Ishikawa (cell line): ENCODE measurements at regions not wholly inside any gene's neighbourhood (a gene's known extent, or its start where the extent isn't known, plus 50 kb on each side); places are given as distances from the start of the nearest gene placed in this dataset.

Experiments used
- CEBPB ChIP-seq: IDR thresholded peaks from 2 replicates; pipeline ENCODE4 v1.6.1; 2012
- CREB1 ChIP-seq: IDR thresholded peaks from 2 replicates; pipeline ENCODE4 v1.6.1; 2012; ENCODE audit warnings: low read depth
- EGR1 ChIP-seq: IDR thresholded peaks from 2 replicates; pipeline ENCODE4 v1.6.1; 2012
- EP300 ChIP-seq: IDR thresholded peaks from 2 replicates; pipeline ENCODE4 v1.6.1; 2012; ENCODE audit warnings: borderline replicate concordance
- FOXM1 ChIP-seq: IDR thresholded peaks from 2 replicates; pipeline ENCODE4 v1.6.1; 2012; ENCODE audit warnings: low read depth, borderline replicate concordance
- NFIC ChIP-seq: IDR thresholded peaks from 2 replicates; pipeline ENCODE4 v1.6.1; 2012
- RAD21 ChIP-seq: IDR thresholded peaks from 2 replicates; pipeline ENCODE4 v1.6.1; 2012; ENCODE audit warnings: low read depth
- TAF1 ChIP-seq: IDR thresholded peaks from 2 replicates; pipeline ENCODE4 v1.6.1; 2012; ENCODE audit warnings: low read depth, mild to moderate bottlenecking
- TCF12 ChIP-seq: IDR thresholded peaks from 2 replicates; pipeline ENCODE4 v1.6.1; 2012; ENCODE audit warnings: low read depth
- TEAD4 ChIP-seq: IDR thresholded peaks from 2 replicates; pipeline ENCODE4 v1.6.1; 2012
- YY1 ChIP-seq: IDR thresholded peaks from 2 replicates; pipeline ENCODE4 v1.6.1; 2012; ENCODE audit warnings: low read depth
- ZBTB7A ChIP-seq: IDR thresholded peaks from 2 replicates; pipeline ENCODE4 v1.6.1; 2012; ENCODE audit warnings: low read depth
- TF ChIP-seq, protein P1 (sequence below): IDR thresholded peaks from 2 replicates; pipeline ENCODE4 v1.6.1; 2012
- TF ChIP-seq, protein P2 (sequence below): IDR thresholded peaks from 2 replicates; pipeline ENCODE4 v1.6.1; 2012
- TF ChIP-seq, protein P3 (sequence below): IDR thresholded peaks from 2 replicates; pipeline ENCODE4 v1.6.1; 2012; ENCODE audit warnings: low read depth, mild to moderate bottlenecking

DNA sequence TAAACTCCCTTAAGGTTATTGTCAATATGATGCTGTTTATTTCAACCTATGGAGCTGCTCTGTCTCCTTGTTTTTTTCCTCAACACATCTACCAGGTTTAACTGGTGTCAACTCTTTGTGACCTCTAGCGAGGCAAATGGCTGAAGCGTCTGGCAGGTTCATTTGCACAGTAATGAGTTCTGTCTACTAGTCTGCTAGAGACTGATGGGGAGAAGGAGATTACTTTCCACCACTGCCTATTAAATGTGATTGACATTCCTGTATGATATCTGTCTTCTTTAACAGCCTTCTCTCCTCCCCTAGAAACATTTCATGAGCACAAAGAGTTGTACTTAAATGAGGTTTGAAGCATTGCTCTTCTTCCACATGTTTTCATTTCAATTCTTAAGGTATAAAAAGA, 253.7 kb downstream of the SLC6A15 start:
- TF ChIP-seq TCF12 = no peak
- no peak for TF ChIP-seq NFIC
- TF ChIP-seq, protein P1, sequence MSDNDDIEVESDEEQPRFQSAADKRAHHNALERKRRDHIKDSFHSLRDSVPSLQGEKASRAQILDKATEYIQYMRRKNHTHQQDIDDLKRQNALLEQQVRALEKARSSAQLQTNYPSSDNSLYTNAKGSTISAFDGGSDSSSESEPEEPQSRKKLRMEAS = no peak
- no peak for TF ChIP-seq TAF1
- TF ChIP-seq YY1 = no peak
- no peak for TF ChIP-seq ZBTB7A
- TF ChIP-seq, protein P2, sequence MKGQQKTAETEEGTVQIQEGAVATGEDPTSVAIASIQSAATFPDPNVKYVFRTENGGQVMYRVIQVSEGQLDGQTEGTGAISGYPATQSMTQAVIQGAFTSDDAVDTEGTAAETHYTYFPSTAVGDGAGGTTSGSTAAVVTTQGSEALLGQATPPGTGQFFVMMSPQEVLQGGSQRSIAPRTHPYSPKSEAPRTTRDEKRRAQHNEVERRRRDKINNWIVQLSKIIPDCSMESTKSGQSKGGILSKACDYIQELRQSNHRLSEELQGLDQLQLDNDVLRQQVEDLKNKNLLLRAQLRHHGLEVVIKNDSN = no peak
- no peak for TF ChIP-seq EGR1
- no peak for TF ChIP-seq RAD21

DNA sequence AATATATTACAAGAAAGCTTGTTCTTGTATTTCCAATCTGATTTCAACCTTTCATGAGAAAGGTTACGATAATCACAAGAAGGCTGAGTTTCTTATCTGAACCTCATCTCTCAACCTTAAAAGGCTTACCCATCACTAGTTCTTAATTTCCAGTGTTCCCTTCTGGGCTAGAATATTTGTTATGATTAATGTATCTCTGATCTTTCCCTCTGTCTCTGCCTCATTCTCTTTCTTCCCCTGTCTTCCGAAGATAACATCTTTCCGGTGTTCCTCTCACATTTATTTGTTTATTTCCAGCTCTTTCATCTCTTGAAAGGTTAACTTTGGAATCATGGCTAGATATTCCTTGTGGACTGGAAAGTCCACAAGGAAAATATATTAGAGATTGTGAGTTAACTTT, 255.9 kb downstream of the SLC6A15 start:
- no peak for TF ChIP-seq TEAD4
- no peak for TF ChIP-seq ZBTB7A
- TF ChIP-seq TCF12 = no peak
- TF ChIP-seq, protein P3, sequence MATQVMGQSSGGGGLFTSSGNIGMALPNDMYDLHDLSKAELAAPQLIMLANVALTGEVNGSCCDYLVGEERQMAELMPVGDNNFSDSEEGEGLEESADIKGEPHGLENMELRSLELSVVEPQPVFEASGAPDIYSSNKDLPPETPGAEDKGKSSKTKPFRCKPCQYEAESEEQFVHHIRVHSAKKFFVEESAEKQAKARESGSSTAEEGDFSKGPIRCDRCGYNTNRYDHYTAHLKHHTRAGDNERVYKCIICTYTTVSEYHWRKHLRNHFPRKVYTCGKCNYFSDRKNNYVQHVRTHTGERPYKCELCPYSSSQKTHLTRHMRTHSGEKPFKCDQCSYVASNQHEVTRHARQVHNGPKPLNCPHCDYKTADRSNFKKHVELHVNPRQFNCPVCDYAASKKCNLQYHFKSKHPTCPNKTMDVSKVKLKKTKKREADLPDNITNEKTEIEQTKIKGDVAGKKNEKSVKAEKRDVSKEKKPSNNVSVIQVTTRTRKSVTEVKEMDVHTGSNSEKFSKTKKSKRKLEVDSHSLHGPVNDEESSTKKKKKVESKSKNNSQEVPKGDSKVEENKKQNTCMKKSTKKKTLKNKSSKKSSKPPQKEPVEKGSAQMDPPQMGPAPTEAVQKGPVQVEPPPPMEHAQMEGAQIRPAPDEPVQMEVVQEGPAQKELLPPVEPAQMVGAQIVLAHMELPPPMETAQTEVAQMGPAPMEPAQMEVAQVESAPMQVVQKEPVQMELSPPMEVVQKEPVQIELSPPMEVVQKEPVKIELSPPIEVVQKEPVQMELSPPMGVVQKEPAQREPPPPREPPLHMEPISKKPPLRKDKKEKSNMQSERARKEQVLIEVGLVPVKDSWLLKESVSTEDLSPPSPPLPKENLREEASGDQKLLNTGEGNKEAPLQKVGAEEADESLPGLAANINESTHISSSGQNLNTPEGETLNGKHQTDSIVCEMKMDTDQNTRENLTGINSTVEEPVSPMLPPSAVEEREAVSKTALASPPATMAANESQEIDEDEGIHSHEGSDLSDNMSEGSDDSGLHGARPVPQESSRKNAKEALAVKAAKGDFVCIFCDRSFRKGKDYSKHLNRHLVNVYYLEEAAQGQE = no peak
- no peak for TF ChIP-seq CREB1
- no peak for TF ChIP-seq EP300
- no peak for TF ChIP-seq FOXM1
- TF ChIP-seq TAF1 = no peak
- no peak for TF ChIP-seq NFIC
- no peak for TF ChIP-seq CEBPB
- no peak for TF ChIP-seq RAD21
- TF ChIP-seq, protein P1 = no peak
- TF ChIP-seq, protein P2 = no peak
- no peak for TF ChIP-seq YY1
- no peak for TF ChIP-seq EGR1

DNA sequence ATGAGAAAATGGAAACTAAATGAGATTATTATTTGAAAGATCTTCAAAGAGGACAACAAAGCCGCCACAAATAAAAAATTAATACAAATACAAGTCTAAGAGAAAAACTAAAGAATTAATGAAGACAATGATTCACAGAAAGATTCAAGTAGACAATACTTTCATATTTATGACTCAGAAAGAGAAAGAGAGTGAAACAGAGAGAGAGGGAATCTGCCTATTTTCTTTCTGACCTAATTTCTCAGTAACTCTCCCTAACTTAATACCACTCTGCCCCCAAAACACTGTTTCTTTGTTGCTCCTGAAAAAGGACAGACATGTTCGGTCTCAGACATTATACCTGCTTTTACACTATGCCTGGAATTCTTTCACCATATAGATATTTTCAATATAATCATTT, 259.1 kb downstream of the SLC6A15 start:
- TF ChIP-seq EP300 (no peak), RAD21 (no peak), YY1 (no peak), CEBPB (no peak), TAF1 (no peak), TEAD4 (no peak), FOXM1 (no peak), TCF12 (no peak)
- TF ChIP-seq, protein P2 = no peak

DNA sequence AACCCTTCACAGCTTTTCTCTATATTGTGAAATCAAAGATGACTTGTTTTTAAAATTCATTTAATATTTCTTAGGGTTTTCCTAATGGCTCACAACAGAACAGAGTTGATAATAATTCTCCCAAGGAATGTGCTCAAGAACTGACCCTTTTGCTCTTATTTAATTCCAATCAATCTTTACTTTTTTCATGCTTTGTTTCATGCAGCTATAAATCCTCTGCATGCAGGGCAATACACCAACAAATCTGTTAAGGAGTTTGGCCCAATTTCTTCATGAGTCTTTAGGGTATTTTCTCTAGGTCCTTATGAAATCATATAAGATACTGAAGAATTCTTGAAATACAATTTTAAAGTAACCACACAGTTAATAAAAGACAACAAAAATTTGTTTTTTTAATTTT, 264.2 kb downstream of the SLC6A15 start:
- TF ChIP-seq FOXM1 (no peak), EP300 (no peak), EGR1 (no peak), TEAD4 (no peak), TAF1 (no peak), RAD21 (no peak), CREB1 (no peak), YY1 (no peak)
- TF ChIP-seq, protein P2 = no peak

DNA sequence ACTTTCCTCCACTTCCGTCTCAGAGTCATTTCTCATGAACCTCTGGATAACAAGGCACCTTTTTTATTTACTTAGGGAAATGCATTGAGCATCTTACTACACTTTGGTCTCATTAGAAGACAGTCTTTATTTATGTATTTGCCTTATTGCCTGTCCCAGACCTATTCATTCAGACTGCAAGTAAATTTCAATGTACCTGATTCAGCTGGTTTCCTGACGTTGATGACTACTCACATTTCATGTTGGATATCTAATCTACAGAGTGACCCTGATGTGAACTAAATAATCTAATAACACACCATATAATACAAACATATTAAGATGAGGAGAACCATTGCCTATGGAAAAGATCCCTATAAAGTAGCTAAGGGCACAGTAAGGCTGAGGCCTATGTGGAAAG, 267.7 kb downstream of the SLC6A15 start:
- no peak for TF ChIP-seq FOXM1
- no peak for TF ChIP-seq TAF1
- TF ChIP-seq EGR1 = no peak
- TF ChIP-seq CEBPB = no peak
- TF ChIP-seq, protein P1 = no peak
- TF ChIP-seq, protein P3 = no peak
- no peak for TF ChIP-seq RAD21
- TF ChIP-seq, protein P2 = no peak
- TF ChIP-seq EP300 = no peak
- no peak for TF ChIP-seq CREB1
- no peak for TF ChIP-seq TCF12
- no peak for TF ChIP-seq YY1
- no peak for TF ChIP-seq TEAD4
- TF ChIP-seq NFIC = no peak
- no peak for TF ChIP-seq ZBTB7A
